ENCODE measurements at regions not wholly inside any gene's neighbourhood (a gene's known extent, or its start where the extent isn't known, plus 50 kb on each side); places are given as distances from the start of the nearest gene placed in this dataset.

- no peak for DNase-seq
These were observed 82.4 kb upstream of the ZIC3 start for GRCh38 chrX:137483554-137483953.

GRCh38 chrX:137482136-137482535 lies 83.8 kb upstream of the ZIC3 start:
- no peak for DNase-seq

- no peak for DNase-seq
These were observed 86.5 kb upstream of the ZIC3 start for GRCh38 chrX:137479386-137479785.

- no peak for DNase-seq
These were observed 124.2 kb upstream of the ZIC3 start for GRCh38 chrX:137441711-137442110.

- DNase-seq, result no peak
These were observed 133.3 kb upstream of the ZIC3 start for GRCh38 chrX:137432609-137433008.

GRCh38 chrX:137431693-137432488 lies 134.0 kb upstream of the ZIC3 start:
- DNase-seq, result no peak

- no peak for DNase-seq
These were observed 134.9 kb upstream of the ZIC3 start for GRCh38 chrX:137430984-137431475.

GRCh38 chrX:137430301-137430700 lies 135.6 kb upstream of the ZIC3 start:
- no peak for DNase-seq

- no peak for DNase-seq
These were observed 136.9 kb upstream of the ZIC3 start for GRCh38 chrX:137428766-137429591.

GRCh38 chrX:137428221-137428661 lies 137.7 kb upstream of the ZIC3 start:
- no peak for DNase-seq

GRCh38 chrX:137427816-137428215 lies 138.1 kb upstream of the ZIC3 start:
- no peak for DNase-seq

- no peak for DNase-seq
These were observed 138.5 kb upstream of the ZIC3 start for GRCh38 chrX:137427426-137427778.

GRCh38 chrX:137426695-137427425 lies 139.1 kb upstream of the ZIC3 start:
- no peak for DNase-seq

- no peak for DNase-seq
These were observed 139.9 kb upstream of the ZIC3 start for GRCh38 chrX:137425986-137426385.

GRCh38 chrX:137425273-137425902 lies 140.5 kb upstream of the ZIC3 start:
- no peak for DNase-seq

- DNase-seq, result no peak
These were observed 141.2 kb upstream of the ZIC3 start for GRCh38 chrX:137424679-137425078.

- DNase-seq, result no peak
These were observed 142.7 kb upstream of the ZIC3 start for GRCh38 chrX:137423241-137423640.

- DNase-seq, result no peak
These were observed 147.8 kb upstream of the ZIC3 start for GRCh38 chrX:137418086-137418485.

- no peak for DNase-seq
These were observed 152.7 kb upstream of the ZIC3 start for GRCh38 chrX:137413190-137413589.

GRCh38 chrX:137405449-137406140 lies 160.3 kb upstream of the ZIC3 start:
- DNase-seq, result no peak

- DNase-seq, result no peak
These were observed 164.8 kb upstream of the ZIC3 start for GRCh38 chrX:137401092-137401491.

- DNase-seq, result no peak
These were observed 178.3 kb upstream of the ZIC3 start for GRCh38 chrX:137387646-137388045.

All from NCI-H1694 (cell line).